MG63 (cell line): ENCODE measurements at regions not wholly inside any gene's neighbourhood (a gene's known extent, or its start where the extent isn't known, plus 50 kb on each side); places are given as distances from the start of the nearest gene placed in this dataset.

Experiments
- DNase-seq: peaks from one replicate; pipeline ENCODE4 v3.0.0-alpha.2; 2020
- H3K27me3 ChIP-seq: fragments of 250-450 bp; sonication (Bioruptor Pico); 2 replicates; pipeline ENCODE4 v1.5.1; 2020; ENCODE audit warnings: mild to moderate bottlenecking, moderate library complexity
- H3K36me3 ChIP-seq: fragments of 250-450 bp; sonication (Bioruptor Pico); 2 replicates; pipeline ENCODE4 v1.5.1; 2020; ENCODE audit warnings: mild to moderate bottlenecking, moderate library complexity
- H3K4me3 ChIP-seq: fragments of 250-450 bp; sonication (Bioruptor Pico); 2 replicates; pipeline ENCODE4 v1.5.1; 2020; ENCODE audit warnings: mild to moderate bottlenecking, moderate library complexity
- H3K9me3 ChIP-seq: fragments of 250-450 bp; sonication (Bioruptor Pico); 2 replicates; pipeline ENCODE4 v1.5.1; 2020; ENCODE audit warnings: mild to moderate bottlenecking, moderate library complexity

GRCh38 chr16:74232806-74233465 is 63.7 kb upstream of the PSMD7 start:
- Histone ChIP-seq H3K36me3 (no peaks in the 10 kb centered on the region), H3K4me3 (no peak overlapping the region), H3K9me3 (no peaks in the 10 kb centered on the region), H3K27me3 (no peaks in the 10 kb centered on the region)
- DNase-seq, result no peak

GRCh38 chr16:74230126-74230525 is 66.5 kb upstream of the PSMD7 start:
- H3K9me3 ChIP-seq, result no peaks in the 10 kb centered on the region
- no peak overlapping the region for H3K4me3 ChIP-seq
- no peaks in the 10 kb centered on the region for H3K36me3 ChIP-seq
- DNase-seq, result no peak
- no peaks in the 10 kb centered on the region for H3K27me3 ChIP-seq

- H3K9me3 ChIP-seq, result no peaks in the 10 kb centered on the region
- no peak for DNase-seq
- H3K4me3 ChIP-seq, result no peak overlapping the region
- no peaks in the 10 kb centered on the region for H3K27me3 ChIP-seq
- H3K36me3 ChIP-seq, result no peaks in the 10 kb centered on the region
Observed at GRCh38 chr16:74226338-74226954, 70.2 kb upstream of the PSMD7 start.

GRCh38 chr16:74224828-74225612 is 71.6 kb upstream of the PSMD7 start:
- DNase-seq, result no peak
- H3K27me3 ChIP-seq, result no peaks in the 10 kb centered on the region
- H3K4me3 ChIP-seq, result no peak overlapping the region
- H3K9me3 ChIP-seq, result no peaks in the 10 kb centered on the region
- no peaks in the 10 kb centered on the region for H3K36me3 ChIP-seq

- DNase-seq, result no peak
- Histone ChIP-seq H3K9me3 (no peaks in the 10 kb centered on the region), H3K4me3 (no peak overlapping the region), H3K27me3 (no peaks in the 10 kb centered on the region), H3K36me3 (no peaks in the 10 kb centered on the region)
Observed at GRCh38 chr16:74221828-74222227, 74.8 kb upstream of the PSMD7 start.

GRCh38 chr16:74219706-74220105 is 76.9 kb upstream of the PSMD7 start:
- no peak for DNase-seq
- Histone ChIP-seq H3K36me3 (no peaks in the 10 kb centered on the region), H3K27me3 (no peaks in the 10 kb centered on the region), H3K4me3 (no peak overlapping the region), H3K9me3 (no peaks in the 10 kb centered on the region)

GRCh38 chr16:74218871-74219270 is 77.7 kb upstream of the PSMD7 start:
- Histone ChIP-seq H3K27me3 (no peaks in the 10 kb centered on the region), H3K9me3 (no peaks in the 10 kb centered on the region), H3K36me3 (no peaks in the 10 kb centered on the region), H3K4me3 (no peak overlapping the region)
- no peak for DNase-seq

GRCh38 chr16:74216319-74216718 is 80.3 kb upstream of the PSMD7 start:
- DNase-seq, result no peak
- no peaks in the 10 kb centered on the region for H3K9me3 ChIP-seq
- no peaks in the 10 kb centered on the region for H3K27me3 ChIP-seq
- H3K4me3 ChIP-seq, result no peak overlapping the region
- no peaks in the 10 kb centered on the region for H3K36me3 ChIP-seq

GRCh38 chr16:74215249-74215648 is 81.4 kb upstream of the PSMD7 start:
- Histone ChIP-seq H3K9me3 (no peaks in the 10 kb centered on the region), H3K36me3 (no peaks in the 10 kb centered on the region), H3K27me3 (no peaks in the 10 kb centered on the region), H3K4me3 (no peak overlapping the region)
- DNase-seq, result no peak

- Histone ChIP-seq H3K27me3 (no peaks in the 10 kb centered on the region), H3K4me3 (no peak overlapping the region), H3K36me3 (no peaks in the 10 kb centered on the region), H3K9me3 (no peaks in the 10 kb centered on the region)
- DNase-seq, result no peak
Observed at GRCh38 chr16:74213372-74213771, 83.2 kb upstream of the PSMD7 start.

- Histone ChIP-seq H3K9me3 (no peaks in the 10 kb centered on the region), H3K27me3 (no peaks in the 10 kb centered on the region), H3K36me3 (no peaks in the 10 kb centered on the region), H3K4me3 (no peak overlapping the region)
- no peak for DNase-seq
Observed at GRCh38 chr16:74210245-74210644, 86.4 kb upstream of the PSMD7 start.

- H3K9me3 ChIP-seq, result no peaks in the 10 kb centered on the region
- no peak overlapping the region for H3K4me3 ChIP-seq
- no peaks in the 10 kb centered on the region for H3K36me3 ChIP-seq
- H3K27me3 ChIP-seq, result no peaks in the 10 kb centered on the region
- DNase-seq, result no peak
Observed at GRCh38 chr16:74202009-74202408, 94.6 kb upstream of the PSMD7 start.

- Histone ChIP-seq H3K9me3 (no peaks in the 10 kb centered on the region), H3K4me3 (no peak overlapping the region), H3K36me3 (no peaks in the 10 kb centered on the region), H3K27me3 (no peaks in the 10 kb centered on the region)
- DNase-seq, result no peak
Observed at GRCh38 chr16:74201576-74201975, 95.0 kb upstream of the PSMD7 start.

- Histone ChIP-seq H3K27me3 (no peaks in the 10 kb centered on the region), H3K36me3 (no peaks in the 10 kb centered on the region), H3K9me3 (no peaks in the 10 kb centered on the region), H3K4me3 (no peak overlapping the region)
- DNase-seq, result no peak
Observed at GRCh38 chr16:74200921-74201320, 95.7 kb upstream of the PSMD7 start.

GRCh38 chr16:74199842-74200124 is 96.8 kb upstream of the PSMD7 start:
- Histone ChIP-seq H3K9me3 (no peaks in the 10 kb centered on the region), H3K27me3 (no peaks in the 10 kb centered on the region), H3K36me3 (no peaks in the 10 kb centered on the region), H3K4me3 (no peak overlapping the region)
- DNase-seq, result no peak

GRCh38 chr16:74199066-74199841 is 97.4 kb upstream of the PSMD7 start:
- no peak for DNase-seq
- H3K36me3 ChIP-seq, result no peaks in the 10 kb centered on the region
- no peaks in the 10 kb centered on the region for H3K27me3 ChIP-seq
- no peak overlapping the region for H3K4me3 ChIP-seq
- no peaks in the 10 kb centered on the region for H3K9me3 ChIP-seq

GRCh38 chr16:74192281-74192797 is 104.3 kb upstream of the PSMD7 start:
- no peak for DNase-seq
- no peaks in the 10 kb centered on the region for H3K9me3 ChIP-seq
- no peaks in the 10 kb centered on the region for H3K27me3 ChIP-seq
- no peak overlapping the region for H3K4me3 ChIP-seq
- no peaks in the 10 kb centered on the region for H3K36me3 ChIP-seq
